ENCODE measurements at regions not wholly inside any gene's neighbourhood (a gene's known extent, or its start where the extent isn't known, plus 50 kb on each side); places are given as distances from the start of the nearest gene placed in this dataset.

DNA sequence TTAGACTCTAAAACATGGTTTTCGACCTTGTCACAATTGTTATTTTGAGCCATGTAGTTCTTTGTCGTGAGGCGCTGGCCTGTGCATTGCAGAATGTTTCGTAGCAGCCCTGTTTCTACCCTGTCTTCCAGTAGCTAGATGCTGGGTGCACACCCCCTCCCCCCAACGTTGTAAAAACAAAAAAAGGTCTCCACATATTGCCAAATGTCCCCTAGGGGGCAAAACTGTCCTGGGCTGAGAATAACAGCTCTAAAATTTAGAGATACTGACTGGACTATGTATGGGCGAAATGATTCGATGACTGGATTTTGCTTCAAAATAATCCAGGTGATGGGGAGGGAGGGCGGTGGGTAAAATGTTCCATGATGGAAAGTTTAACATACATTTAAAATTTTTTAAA lies 126.1 kb upstream of the FUT8 start:
- no peak for DNase-seq

DNA sequence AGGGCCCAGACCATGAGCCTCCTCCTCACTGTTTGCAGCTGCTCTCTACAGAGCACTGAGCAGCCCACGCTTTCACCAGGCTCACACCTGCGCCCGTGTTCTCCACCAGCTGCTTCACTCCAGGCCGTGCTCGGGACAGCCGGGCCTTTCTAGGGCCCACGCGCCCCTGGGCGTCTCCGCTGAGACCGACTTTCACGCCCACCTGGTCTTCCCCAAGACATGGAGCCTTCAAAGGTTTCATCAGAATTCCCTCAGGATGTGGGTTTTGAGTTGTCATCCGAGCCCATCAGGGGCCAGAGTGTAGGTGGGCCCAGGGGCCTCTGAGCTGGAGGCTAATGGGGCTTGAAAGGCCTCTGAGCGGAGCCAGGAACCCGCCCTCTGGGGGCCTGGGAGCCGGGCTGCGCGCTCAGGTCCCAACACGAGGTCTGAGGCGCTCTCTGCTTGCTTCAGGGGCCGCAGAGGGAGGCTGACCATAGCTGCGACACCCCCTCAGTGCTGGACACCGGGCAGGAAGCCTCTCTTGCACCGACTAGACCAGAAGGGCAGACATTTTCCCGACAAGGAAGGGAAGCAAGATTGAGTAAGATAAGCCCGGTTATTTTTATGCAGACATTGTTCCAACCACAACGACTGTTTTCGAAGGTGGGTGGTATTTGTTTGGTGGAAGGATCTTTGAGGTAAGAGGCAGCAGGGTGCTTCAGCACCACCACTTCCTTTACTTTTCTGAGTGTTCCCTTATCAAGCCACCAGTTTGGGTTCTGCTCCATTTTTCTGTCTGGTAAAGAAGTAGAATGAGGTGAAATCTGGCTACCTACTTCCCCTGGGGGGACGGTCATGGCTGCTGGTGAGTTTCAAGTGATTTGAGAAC lies 125.0 kb upstream of the FUT8 start:
- DNase-seq = no peak

DNA sequence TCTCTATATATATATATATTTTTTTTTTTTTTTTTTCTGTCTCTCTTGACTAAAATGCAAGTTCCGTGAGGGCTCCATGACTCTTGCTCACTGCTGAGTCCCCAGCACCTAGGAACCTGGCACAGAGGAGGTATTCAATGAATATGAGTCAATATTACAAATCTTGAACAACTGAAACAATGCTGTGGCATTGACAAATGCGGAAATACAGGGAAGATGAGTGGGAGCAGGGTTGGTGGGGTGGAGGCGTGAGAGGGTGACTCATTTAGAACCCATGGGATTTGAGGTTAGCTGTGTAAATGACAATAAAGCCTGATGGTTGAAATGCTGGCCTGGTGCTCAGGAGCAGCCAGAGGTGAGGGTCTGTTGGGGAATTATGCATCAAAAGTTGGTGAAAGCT lies 121.7 kb upstream of the FUT8 start:
- DNase-seq = no peak

DNA sequence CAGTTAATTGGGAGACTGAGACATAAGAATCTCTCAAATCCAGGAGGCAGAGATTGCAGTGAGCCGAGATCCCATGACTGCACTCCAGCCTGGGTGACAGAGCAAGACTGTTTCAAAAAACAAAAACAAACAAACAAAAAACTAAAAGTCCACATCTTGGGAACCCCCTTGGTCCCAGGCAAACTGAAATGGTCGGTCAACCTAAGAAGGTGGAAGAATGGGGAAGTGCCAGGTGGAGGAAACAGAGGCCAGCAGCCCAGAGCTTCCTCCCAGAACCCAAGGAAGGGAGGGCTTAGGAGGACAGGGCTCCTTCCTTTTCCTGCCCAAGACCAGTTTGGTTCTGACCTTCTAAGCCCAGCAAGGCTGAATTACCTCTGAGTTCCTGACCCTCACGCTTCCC lies 121.0 kb upstream of the FUT8 start:
- DNase-seq = no peak

DNA sequence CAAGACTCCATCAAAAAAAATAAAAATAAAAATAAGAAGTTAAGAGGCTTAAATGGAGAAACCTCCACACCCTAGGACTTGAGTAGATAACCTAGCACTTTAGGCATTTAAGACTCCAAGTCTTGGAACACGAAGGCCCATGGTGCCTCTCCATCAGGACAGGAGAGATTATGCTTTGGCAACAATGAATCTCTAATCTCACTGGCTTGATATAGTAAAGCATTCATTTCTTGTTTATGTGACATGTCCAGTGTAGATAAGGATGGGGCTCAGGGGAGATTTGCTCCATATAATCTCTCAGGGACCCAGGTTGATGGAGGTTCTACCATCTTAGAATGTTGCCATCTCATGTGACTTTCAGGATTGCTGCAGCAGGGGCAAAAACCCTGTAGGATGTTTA lies 117.7 kb upstream of the FUT8 start:
- no peak for DNase-seq

DNA sequence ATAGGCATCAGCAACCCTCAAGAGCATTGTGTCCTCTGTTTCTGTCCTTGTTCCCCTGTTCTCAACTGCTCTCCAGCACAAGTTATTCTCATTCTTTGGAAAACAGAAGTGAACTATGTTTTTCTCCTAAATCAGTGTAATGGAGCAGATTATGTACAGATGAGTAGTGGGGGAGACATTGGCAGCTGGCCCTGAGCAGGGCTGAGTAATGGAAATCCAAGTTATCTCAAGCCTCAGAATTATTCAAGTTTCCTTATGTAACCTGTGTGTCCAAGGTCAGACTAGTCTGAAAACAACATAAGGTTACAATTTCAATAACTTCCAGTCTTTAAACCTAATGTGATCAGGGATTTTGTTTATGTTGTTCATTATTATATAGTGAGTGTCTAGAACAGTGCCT lies 116.1 kb upstream of the FUT8 start:
- no peak for DNase-seq

DNA sequence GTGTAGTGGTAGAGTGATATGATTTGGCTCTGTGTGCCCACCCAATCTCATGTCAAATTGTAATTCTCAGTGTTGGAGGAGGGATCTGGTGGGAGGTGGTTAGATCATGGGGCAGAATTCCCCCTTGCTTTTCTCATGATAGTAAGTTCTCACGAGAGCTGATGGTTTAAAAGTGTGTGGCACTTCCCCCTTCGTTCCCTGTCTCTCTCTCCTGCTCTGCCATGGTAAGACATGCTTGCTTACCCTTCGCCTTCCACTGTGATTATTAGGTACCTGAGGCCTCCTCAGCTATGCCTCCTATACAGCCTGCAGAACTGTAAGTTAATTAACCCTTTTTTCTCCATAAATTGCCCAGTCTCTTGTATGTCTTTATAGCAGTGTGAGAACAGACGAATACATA lies 115.7 kb upstream of the FUT8 start:
- no peak for DNase-seq

DNA sequence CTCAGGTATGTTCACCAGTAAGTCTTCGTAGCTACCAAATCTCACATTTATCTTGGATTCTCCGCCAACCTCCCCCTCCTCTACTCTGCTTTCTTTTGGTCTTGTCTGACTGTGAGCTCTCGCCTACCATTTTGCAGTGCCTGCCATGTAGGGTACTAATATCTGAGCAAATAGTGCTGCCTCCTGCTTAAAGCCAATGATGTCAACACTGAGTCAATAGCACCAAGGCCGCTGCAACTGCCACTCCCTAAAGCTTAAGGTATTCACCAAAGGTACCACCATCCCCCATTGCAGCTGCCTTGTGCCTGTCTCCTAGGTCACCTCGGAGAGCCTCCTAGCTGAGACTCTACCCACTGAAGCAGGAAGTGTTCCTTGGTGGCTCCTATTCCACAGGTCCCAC lies 114.8 kb upstream of the FUT8 start:
- no peak for DNase-seq

DNA sequence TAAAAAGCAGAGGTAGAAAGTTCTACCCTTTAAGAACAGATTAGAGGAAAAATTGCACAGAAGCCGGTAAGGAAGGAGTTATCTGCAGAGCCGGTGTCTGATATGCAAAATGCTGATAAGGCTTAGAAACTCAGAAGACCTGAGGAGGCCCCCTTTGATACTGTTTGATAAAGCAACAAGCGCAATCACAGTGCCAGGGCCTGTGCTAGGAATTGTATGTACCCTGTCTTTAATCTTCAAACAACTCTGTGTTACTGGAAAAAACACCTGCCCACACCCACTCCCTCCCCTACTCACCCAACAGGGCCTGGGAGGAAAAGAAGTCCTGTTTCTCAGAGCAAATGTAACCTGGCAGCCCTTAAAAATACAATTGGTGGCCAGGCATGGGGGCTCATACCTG lies 112.7 kb upstream of the FUT8 start:
- DNase-seq = no peak

DNA sequence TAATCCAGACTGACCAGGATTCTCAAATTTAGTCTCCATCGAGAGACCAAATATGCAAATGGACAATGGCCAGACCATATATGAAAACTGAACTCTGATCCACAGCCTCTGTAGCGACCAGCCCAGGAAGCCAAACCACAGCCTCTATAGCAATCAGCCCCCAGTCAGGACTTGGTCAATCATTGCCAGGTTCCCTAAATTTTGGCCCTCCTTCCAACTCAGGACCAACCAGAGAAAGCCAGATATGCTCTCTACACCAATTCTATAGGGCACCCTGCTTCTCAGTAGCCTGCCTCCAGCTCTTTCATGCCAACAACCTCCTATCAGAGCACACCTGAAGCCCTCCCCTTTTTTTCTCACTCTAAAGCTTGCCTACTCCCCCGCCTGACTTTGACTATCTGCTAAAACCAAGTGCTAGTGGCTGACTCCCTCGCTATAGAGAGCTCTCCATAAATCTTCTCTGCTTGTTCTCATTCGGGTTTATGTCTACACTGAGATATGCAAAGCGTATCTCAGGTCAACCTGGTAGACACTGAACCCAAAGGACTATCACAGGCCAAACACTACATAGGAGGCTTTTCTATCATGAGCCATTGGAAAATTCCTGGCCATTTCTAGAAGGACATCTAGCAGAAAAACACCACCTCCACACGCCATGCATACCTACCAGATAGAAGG lies 110.5 kb upstream of the FUT8 start:
- no peak for DNase-seq

DNA sequence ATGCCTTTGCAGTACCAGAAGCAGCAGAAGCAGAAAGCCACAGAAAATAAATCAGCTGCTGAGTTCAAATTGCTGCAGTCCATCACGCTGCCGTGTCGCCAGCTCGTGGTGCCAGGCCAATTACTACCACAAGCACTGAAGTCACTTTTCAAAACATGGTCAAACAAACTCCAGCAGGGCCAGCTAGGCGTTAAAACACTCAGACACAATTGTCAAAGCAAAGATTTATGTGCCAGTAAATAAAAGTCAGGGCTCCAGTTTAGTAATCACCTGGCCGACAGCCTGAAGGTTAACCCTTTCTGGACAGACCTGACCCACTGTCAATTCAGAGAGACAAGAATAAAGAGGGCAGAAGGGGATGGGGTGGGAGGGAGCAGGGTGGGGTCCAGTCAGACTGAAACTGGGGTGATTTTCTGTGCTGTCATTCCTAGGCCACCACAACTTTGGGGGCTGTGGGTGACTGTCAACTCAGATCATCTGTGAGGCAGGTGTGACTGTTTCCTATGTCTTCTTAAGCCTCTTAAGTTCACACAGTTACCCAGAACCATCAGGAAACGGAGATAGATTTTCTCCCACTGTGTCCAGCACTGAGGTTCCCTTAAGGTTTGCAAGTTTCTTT lies 109.8 kb upstream of the FUT8 start:
- DNase-seq = no peak

DNA sequence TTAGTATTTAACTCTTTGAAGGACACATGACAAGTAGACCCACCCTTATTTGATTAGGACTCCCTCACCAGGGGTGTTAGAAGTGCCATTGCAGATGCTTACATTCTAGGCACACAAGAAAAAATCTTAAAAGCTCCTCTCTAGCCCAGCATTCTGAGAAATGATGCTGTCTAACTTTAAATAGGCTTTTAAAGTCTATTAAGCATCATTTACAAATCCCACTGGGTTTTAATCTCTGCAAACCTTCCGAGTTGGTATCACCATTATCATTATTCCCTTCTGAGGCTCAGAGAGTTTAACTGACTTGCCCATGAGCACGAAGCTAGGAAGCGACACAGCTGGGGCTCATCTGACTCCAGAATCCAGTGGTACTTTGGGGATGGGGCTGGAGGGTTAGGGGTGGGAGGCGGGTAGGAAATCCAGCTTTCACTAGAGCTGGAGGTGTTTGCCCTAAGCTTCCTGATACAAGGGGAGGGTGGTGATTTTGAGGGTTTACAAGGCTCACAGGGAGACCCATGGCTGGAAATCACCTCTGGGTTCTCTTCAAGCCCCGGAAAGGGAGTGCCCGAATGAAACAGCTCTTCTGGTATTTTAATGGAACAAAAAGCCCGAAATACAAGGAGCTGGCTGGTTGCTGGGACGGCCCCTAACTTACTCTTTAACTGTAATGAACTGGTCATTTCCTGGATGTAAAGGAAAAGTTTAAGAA lies 109.2 kb upstream of the FUT8 start:
- DNase-seq = no peak

DNA sequence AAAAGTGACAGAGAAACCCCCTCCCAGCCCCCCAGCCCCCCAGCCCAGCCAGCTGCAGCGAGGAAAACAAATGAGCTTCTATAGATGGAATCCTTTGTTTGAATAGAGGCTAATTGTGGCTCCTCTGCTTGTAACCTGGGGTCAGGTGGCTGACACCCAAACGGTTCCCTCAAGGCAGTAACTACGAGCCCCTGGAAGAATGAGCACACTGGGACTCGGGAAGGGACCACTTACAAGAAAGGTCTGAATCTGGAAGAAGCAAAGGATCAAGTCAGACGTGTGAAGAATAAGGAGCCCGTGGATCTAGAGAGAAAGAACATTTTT lies 108.7 kb upstream of the FUT8 start:
- no peak for DNase-seq

DNA sequence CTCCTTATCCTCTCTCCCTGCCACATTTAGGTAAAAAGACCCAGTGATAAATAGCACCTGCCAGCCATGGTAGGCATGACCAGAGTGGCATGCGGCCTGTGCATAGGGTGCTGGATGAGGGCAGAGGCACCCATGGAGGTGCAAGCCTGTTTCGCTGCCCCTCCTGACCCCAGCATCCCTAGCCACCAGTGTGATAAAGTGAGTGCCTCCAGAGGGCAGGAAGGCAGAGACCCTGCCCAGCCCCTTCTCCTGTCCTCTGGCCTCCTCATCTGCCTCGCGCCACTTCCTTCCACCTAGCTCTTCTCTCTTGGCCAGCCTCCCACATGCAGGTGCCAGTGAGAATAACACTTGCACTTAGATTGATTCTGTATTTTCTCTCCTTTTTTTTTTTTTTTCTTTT lies 108.3 kb upstream of the FUT8 start:
- no peak for DNase-seq

DNA sequence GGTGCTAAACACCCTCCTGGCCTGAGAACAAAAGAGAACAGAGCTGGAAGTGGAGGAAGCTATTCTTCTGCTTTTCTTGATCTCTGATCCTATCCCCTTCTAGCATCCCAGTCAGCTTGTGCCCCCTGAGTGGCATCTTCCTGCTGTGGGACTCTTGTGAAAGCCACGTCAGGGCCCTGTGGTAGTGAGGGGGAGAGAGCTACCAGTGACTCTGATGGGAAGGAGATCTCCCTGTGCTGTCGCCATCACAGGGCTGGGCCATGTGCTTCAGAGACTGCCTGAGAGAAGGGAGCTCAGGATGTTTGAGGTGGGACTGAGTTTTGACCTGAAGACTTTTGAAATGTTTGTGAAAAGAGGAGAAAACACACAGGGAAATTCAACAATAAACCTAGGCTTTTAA lies 107.6 kb upstream of the FUT8 start:
- no peak for DNase-seq

DNA sequence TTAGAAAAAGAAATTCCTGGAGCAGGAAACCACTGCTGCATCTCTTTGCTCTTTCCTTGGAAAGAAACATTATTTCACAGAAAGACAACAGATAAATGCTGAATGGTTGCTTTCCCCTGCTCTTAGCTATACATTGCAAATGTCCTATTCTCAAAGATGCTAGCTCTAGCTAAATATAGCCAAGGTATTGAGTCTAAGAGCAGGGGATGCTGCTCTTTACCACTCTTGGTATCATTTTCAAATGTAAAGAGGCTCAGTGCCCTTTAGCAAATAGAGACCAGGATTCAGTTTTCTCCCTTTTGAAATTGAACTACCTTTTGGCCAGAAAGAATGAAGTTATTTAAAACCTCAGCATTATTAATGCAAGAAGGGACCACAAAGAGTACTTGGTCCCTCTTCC lies 104.0 kb upstream of the FUT8 start:
- no peak for DNase-seq

DNA sequence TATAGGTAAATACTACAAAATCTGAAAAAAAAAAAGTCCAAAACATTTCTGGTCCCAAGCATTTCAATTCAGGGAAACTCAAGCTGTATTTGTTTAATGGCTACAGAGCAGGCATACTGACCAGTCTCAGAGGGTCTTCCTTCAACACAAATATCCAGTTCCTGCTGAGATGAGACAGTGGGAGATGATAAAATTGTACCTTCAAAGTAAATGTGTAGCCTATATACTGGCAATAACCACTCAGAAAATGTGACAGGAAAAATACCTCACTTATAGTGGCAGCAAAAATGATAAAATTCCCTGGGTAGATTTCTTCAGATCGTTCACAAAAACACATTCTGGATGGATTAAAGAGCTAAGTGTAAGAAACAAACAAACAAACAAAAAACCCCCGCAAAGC lies 102.0 kb upstream of the FUT8 start:
- DNase-seq = no peak

DNA sequence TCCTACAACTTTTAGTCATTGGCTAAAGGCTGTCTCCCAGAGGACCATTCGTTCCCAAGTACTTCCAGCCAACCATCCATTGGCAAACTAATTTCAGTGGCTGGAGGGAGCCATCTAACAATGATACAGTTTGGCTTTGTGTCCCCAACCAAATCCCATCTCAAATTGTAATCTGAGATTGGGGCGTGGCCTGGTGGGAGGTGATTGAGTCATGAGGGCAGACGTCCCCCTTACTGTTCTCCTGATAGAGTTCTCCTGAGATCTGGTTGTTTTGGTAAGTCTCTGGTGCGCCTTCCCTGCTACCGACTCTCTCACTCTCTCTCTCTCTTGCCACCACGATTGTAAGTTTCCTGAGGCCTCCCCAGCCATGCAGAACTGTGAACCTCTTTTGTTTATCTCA lies 99.7 kb upstream of the FUT8 start:
- no peak for DNase-seq

DNA sequence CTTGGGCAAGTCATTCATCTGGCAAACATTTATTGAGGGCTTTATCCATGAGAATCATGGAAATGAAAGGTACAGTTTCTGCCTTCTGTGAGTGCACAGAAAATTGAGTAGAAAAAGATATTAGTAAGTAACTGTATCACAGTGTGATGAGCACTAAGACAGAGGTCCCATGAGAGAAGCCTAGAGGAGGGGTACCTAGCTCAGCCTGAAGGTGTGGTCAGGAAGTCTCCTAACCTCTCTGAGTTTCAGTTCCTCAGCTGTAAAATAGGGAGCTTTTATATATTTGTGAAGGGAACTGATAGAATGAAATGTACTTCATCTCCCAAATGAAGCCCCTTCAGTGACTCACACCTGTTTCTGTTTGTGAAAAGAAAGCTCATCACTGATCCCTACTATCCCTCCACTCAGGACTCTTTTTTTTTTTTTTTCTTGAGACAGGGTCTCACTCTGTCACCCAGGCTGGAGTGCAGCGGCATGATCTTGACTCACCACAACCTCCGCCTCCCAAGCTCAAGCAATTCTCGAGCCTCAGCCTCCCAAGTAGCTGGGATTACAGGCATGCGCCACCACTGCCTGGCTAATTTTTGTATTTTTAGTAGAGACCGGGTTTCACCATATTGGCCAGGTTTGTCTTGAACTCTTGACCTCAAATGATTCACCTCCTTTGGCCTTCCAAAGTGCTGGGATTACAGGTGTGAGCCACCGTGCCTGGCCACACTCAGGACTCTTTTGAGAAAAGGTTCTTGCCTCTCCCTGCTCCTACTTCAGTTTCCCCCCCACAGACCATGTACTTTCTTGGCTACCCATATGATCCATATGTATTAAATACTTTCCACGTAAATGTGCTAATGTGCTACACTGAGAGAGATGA lies 93.7 kb upstream of the FUT8 start:
- no peak for DNase-seq

DNA sequence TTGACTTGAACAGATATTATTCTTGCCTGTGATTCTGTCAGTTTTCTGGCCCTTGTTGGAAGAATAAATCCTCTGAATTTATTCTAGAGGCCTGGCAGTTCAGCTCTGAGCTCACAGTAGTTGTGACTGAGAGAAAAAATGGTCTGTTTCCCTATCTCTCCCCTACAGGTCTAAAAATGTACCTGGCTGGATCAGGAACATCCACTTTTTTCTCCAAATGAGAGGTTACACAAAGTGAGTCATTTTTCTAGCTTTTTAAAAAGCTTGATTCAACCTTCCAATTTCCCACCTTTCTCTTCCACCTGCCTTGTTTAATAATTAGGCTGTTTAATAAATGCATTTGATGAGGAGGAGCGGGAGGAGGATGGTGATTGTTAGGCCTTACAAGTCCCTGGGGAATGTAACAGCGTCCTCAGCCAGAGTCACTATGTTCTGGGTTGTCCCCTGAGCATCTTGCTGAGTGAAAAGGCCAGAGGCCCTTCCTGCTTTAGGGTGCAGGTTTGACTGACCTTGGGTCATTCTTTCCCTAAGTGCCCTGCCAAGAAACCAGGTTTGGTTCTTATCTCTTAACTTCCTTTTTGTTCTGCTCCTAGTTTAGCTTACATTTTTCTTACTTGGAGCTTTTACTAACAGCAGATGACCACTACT lies 91.7 kb upstream of the FUT8 start:
- no peak for DNase-seq

DNA sequence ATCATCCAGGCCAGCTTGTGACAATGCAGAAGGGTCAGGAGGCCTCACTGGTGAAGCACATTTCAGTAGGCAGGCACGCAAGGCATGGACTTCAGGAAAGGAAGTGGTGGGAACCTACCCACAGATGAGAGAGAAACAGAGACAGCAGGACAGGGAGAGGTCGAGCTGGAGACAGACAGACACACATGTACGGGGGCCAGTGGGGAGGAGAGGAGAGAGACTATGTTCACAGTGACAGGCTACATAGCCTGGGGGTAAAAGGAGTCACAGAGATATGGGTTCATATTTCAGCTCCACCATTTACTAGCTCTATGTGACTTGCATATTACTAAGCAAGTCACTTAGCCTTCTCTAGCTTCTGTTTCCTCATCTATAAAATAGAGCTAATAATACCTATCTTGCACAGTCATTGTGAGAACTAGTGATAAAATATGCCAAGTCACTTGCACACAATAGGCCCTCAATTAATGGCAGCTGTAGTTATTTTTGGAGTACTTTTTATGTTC lies 91.1 kb upstream of the FUT8 start:
- no peak for DNase-seq

DNA sequence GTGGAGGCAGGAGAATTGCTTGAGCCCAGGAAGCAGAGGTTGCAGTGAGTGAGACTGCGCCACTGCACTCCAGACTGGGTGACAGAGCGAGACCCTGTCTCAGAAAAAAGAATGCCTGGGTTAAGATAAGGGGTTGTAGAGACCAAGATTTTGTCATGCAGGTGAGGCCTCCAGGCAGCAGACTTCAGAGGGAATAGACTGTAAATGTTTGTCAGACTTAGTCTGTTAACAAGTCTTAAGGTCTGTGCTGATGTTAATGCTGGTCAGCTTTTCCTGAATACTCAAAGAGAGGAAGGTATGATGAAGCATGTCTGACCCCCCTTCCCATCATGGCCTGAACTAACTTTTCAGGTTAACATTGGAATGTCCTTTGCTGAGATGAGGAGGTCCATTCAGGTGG lies 83.0 kb upstream of the FUT8 start:
- no peak for DNase-seq
